Frontal cortex (tissue), 3 donors: ENCODE measurements at regions not wholly inside any gene's neighbourhood (a gene's known extent, or its start where the extent isn't known, plus 50 kb on each side); places are given as distances from the start of the nearest gene placed in this dataset.

Experiments
- DNase-seq, 2 donors: peaks; one replicate each; pipeline ENCODE4 v3.0.0; 2012; ENCODE audit warnings: low spot score in 2 of 2
- FAIRE-seq: peaks from 2 replicates; lab custom pipeline; 2012; peaks lifted over from hg19 to GRCh38; lab: Jason Lieb, UNC
- donor health status: control.
- donor health status: control.
- donor health status: control.

DNA sequence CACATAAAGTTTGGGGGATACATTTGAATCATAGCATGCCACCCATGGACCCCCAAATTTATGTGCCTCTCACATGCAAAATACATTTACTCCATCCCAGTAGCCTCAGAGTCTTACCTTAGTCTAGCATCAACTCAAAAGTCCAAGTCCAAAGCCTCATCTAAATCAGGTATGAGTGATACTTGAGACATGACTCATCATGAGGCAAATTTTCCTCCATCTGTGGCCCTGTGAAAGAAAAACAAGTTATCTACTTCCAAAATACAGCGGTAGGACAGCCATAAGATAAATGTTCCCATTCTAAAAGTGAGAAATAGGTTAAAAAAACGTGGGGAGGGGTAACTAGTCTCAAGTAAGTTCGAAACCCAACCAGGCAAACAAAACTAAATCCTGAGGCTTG lies 444.2 kb downstream of the SNAPC1 start:
- DNase-seq: no peak
- FAIRE-seq: no peak

DNA sequence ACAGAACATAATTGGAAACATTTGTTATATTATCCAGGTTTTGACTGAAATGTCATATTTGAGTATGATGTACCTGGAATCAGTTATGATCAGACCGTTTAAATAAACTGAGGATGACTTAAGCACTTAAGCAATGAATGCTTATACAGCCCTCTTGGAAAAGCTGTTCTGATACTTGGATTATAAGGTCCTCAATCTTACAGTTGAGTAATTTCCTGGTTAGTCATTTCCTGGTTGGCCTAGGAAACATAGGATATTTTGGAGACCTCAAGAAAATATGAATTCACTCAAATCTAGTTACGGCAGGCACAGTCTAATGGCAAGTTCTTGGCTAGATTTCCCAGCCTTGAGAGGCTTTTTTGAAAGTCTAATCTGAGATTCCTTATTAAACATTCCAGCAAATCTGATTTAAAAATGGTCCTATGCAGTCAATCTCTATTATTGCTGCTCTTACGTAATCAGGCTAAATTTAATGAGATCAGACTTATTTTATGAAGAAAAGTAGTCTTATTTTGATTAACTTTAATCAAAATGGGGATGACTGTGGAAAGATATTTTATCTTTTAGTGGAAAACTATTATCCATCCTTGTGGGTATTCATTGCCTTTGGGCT lies 447.2 kb downstream of the SNAPC1 start:
- DNase-seq (no peak), FAIRE-seq (no peak)

DNA sequence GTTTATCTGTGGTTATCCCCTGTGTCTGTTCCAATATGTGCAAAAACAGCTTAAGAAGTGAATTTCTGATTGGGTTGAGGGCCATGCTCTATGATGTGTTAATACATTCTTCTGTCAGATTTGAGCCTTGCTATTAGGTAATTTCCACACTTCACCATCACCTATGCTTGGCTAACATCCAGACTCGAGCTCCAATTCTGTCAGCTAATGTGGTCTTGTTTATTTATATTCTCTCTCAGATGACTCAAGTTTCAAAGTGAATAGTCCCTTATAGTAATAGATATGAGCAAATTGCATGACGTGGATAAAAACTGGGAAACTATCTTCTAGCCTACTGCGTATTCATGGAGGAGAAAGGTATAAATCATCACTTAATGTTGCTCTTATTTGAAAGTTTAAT lies 451.3 kb downstream of the SNAPC1 start:
- DNase-seq (no peak), FAIRE-seq (no peak)

DNA sequence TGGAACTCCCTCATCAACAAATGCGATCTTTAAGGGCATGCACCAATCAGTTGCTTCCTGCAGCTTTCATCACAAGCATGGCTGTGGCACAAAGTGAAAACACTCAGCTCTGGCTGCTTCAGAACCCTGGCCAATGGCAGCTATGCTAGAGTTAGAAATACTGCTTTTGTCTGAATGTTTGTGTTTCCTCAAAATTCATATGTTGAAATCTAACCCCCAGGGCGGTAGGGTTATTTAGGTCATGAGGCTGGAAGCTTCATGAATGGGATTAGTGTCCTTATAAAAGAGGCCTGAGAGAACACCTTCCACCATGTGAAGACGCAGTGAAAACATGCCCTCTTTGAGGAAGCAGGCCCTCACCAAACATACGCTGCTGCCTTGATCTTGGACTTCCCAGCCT lies 453.9 kb downstream of the SNAPC1 start:
- no peak for FAIRE-seq

DNA sequence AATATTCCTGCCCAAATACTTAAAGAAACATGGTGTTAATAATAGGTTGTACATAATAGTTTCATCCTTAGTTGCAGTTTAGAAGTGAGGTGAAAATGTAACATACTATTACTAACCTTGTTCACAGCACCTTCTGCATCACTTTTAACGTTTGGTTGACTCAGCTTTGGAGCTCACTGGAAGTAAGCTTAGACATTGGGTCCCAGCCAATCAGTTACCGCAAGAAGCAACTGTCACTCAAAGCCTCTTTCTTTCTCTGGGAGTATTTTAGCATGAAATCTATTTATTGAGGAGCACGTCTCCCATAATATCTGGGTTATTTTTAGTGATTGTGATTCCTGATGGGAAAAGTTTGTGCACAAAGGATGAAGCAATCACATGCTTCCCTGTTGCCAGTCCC lies 472.6 kb downstream of the SNAPC1 start:
- no peak for FAIRE-seq
- no peak for DNase-seq

More for the DNA sequence above, 453.9 kb downstream of the SNAPC1 start:
- DNase-seq: no peak

DNA sequence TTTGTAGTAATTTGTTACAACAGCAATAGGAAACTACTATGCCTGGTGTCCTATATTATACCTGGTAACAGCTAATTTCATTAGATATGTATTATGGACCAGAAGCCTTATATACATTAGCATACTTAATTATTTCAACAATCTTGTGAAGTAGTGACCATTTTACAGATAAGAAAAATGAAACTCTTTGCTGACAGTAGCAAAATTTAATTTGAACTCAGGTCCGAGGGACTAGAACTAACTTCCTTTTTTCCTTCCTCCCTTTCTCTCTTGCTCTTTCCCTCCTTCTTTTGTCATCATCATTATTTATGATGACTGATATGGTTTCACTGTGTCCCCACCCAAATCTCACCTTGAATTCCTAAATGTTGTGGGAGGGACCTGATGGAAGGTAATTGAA lies 482.0 kb downstream of the SNAPC1 start:
- DNase-seq (no peak), FAIRE-seq (no peak)

DNA sequence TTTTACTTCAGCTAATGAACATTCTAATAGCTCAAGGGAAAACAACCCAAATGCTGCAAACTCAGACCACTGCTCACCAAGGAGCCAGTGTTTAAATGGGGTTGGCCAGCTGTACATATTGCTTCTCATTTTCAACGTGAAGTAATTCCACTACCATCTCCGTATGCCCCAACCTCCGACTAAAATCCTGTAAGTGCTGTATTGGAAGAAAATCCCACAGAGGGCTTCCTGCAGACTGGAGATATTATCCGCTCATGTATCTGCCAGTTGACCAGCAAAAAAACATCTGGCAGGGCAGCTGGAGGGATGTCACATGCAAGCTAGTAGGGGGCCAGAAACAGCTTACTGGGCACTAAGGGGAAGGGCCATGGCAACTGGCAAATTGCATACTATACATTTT lies 485.0 kb downstream of the SNAPC1 start:
- no peak for DNase-seq
- no peak for FAIRE-seq

DNA sequence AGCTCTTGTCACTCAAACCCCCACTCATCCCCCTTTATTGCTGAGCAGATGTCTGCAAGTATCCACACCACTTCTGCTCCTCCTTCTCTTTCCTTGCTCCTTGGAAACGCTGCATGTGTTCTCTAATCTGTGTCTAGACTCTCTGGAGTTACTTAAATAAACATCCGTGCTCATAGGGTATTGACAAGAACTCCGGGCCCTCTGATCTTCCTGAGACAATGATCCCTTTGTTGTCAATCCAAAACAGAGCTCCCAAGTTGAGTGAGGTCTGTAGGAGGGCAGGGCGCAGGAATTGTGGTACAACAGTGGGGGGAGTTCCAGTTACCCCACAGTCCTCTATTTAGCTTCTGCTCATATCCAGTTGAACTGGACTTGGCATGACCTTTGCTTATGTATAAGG lies 489.0 kb downstream of the SNAPC1 start:
- no peak for FAIRE-seq
- DNase-seq: no peak

DNA sequence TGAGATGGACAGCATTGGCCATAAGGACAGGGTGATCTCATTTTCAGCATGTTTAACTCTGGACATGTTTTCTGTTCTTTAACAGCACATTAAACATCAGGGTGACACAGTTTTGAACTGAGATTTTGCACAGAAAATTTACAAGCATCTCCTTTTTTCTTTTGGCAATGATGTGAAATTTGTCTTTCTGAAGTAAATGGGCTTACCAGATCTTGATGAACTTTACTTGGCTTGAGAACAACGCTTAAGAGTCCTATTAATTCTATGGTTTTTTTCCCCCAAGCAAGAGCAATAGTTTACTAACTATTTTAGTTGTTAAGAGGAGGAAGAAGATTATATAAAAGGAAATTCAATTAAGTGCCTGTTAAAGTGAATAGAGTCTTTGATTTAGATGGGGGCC lies 491.0 kb downstream of the SNAPC1 start:
- DNase-seq (no peak), FAIRE-seq (no peak)

DNA sequence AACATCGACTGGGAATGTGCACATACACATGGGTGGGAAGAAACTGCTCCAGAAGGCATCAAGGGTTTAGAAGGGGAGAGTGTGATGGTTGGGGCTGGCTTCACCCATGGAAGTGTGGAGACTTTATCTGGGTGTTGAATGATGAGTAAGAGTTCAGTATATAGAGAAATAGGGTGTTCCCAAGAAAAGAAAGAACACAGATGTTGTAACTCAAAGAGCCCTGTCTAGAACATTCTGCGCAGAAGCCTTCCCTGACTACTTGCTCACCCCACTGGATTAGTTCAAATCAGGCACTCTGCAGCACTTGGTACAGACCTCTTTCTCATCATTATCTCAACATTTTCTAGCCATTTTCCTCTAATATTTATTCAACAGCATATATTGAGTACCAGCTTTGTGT lies 491.7 kb downstream of the SNAPC1 start:
- no peak for FAIRE-seq

DNA sequence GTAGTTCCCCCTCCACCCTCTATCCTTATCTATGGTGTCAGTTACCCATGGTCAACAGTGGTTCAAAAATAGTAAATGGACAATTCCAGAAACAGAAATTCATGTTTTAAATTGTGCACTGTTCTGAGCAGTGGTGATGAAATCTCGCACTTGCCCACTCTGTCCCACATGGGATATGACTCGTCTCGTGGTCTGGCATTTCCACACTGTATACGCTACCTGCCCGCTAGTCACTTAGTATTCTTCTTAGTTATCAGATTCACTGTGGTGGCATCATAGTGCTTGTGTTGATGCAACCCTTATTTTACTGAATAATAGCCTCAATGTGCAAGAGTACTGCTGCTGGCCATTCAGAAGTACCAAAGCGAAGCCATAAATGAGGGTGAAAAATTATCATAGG lies 507.0 kb downstream of the SNAPC1 start:
- DNase-seq (no peak), FAIRE-seq (no peak)

More for the DNA sequence above, 491.7 kb downstream of the SNAPC1 start:
- DNase-seq: no peak

DNA sequence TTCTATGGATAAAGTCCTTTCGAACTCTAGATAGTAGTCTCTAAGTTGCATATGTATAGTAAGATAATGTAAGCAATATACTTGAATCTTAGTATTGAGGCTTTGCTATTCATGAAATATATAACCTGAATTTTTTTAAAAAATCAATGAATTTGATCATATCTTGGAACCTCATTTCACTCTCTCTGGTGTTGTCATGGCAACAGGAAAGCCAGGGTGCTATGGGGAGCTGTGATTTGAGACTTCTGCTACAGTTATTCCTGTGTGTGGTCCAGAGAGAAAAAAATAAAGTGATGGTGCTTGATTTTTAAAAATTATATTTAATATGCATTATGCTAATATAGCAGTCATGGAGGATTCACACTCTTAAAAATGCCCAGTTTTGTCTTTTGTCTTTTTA lies 508.0 kb downstream of the SNAPC1 start:
- FAIRE-seq (no peak), DNase-seq (no peak)

DNA sequence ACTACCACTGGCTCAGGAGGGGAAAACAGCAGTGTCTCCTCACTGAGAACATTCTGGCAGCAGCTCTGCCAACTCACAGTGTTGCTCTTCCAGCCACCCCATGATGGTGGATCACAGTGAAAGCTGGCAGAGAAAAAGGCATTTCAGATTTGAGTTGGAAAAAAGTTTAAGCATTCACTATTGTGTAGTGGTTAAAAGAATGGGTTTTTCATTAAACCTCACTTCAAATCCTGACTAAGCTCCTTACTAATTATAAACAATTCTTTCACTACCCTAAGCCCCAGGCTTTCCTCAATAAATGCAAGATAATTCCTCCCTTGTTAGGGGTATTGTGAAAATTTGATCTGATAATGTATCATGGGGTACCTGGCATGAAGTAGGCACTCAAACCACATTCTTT lies 518.1 kb downstream of the SNAPC1 start:
- no peak for DNase-seq
- no peak for FAIRE-seq

DNA sequence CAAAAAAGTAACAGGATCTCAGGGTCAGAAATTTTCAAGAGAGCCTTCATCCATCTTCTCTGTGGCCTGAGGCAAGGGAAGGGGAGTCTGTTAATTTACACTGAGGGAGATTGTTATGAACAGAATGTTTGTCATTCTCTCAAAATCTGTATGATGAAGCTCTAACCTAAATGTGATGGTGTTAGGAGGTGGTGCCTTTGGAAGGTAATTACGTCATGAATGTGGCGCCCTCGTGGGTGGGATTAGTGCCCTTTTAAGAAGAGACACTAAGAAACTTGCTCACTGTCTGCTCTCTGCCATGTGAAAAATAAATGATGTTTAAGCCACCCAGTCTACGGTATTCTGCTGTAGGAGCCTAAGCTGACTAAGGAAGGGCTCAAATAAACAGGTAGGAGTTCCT lies 521.6 kb downstream of the SNAPC1 start:
- no peak for FAIRE-seq

DNA sequence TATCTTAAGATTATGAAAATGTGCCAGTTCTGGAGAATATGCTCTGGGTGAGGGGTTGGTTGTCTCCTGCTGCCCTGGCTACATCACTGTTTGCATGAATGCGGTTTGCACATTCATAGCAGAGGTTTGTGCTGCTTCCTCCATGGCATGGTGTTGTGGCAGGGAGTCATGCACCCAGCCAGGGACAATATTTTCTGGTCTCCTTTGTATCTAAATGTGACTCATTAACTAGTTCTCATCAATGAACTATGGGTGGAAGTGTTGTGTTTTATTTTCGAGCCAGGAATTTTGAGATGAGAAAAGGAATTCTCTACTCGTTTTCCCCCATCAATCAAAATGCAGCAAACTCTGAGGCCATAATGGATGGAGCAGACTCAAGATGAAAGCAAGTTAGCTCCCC lies 527.3 kb downstream of the SNAPC1 start:
- FAIRE-seq (no peak), DNase-seq (no peak)

More for the DNA sequence above, 521.6 kb downstream of the SNAPC1 start:
- DNase-seq: no peak

DNA sequence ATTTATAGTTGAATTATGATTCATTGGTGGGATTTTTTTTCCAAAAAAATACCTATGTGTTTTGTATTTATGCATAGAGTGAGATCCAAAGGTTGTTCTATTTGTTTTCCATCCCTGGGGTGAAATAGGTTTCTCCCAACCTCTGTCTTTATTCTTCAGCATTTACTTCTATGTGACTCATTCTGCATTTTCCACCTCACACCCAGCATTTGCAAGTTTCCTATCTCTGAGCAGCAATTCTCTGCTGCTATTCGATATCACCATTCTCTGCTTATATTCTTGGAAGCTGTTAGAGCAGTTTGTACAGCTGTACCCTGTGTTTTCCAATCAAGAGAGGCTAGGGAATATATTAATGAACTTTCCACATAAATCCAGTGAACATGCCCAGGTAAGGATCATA lies 538.9 kb downstream of the SNAPC1 start:
- DNase-seq (no peak), FAIRE-seq (no peak)

DNA sequence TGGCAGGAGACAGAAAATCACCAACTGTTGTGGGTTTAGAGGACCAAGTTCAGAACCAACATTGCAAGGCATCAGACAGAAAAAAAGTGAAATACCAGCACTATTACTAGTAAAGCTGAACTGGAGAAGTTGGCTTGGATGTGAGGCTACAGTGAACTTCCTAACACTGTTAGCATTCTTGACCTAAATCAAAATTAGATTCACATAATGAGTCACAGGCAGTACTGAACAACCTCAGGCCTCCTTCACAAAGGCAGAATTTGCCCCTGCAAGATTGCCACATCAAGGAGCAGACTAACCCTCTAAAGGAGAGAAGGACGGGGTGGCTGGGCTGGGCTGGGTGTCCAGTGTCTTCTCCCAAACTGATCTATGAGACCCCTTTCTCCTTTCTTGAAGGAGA lies 539.7 kb downstream of the SNAPC1 start:
- DNase-seq: no peak
- no peak for FAIRE-seq

DNA sequence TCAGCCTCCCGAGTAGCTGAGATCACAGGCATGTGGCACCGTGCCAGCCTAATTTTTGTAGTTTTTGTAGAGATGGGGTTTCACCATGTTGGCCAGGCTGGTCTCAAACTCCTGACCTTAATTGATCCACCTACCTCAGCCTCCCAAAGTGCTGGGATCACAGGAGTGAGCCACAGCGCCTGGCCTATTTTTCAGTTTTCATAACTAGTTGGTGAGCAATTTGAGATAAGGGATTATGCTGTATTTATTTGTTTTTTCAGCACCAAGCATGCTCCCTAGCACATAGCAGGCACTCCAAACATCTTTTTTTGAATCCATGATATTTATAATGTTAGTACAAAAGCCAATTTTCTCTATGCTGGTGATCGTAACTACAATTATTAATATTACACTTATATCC lies 541.2 kb downstream of the SNAPC1 start:
- FAIRE-seq: no peak
- DNase-seq: no peak

DNA sequence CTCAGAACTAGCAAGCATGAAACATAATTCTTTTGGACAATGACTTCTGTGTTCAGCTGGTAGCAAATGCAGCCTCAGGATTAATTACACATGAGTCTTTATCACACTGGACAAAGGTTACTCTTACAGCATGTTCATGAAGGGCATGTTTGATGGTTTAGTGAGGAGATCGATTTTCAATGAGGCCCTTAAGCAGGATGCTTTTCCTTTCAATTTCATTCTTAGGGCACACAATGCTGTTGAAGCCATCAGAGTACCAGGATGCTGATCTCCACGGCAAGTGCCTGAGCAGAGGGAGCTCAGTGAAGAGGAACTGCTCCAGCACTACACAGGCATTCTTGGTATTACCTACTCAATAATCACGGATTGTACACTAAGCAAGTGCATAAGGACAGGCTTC lies 542.0 kb downstream of the SNAPC1 start:
- FAIRE-seq (no peak), DNase-seq (no peak)

DNA sequence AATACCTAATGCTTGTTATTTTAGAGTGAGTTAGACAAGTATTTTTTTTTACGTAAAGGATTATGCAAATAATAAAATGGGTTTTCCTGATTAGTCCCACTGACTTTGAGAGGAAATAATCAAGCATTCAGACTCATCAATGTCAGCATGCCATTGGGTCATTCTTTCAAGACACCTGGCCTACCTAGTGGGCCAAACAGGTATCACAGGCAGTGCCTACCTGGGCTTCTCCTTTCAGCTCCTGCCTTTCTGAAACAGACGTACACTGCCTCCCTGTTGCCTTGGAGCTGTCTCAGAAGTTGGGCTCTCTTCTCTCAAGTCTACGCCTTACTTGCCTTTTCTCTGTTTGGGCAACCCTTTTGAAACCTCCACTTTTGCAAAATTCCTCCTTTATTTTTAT lies 545.6 kb downstream of the SNAPC1 start:
- FAIRE-seq: no peak
- DNase-seq: no peak

DNA sequence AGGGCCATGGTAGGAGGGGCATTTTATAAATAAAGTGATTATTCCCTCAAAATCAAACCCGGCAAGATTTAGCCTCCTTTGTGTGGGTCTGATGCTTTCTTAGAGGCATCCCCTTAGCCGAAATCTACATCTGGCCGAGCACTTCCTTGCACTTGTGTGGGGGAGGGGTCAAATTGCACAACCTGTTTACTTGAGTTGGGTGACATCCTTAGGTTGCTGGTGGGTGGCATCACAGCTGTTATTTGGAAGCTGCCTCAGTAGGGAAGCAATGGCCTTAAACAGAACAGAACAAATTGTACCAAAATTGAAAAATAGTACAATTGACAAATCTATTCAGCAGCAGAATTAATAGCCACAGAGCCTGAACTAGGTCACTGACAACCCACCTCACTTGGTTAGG lies 546.1 kb downstream of the SNAPC1 start:
- DNase-seq (no peak), FAIRE-seq (no peak)

DNA sequence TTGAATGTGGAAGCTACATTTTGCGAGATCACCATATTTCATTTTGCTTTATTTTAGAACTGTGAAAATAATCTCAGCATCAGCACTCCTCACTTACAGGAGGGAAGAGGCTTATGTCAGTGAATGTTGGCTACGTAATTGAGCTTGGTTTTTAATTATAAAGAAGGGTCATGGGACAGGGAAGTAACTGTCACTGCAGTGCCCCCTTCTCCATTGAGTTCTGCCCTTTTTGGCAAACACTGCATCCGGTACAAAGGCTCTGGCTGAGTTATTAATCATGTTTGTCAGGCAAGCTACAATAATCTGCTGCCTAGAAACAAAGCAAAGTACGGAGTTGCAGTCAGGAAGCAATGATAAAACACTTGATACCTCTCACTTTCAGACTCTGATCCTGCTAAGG lies 546.7 kb downstream of the SNAPC1 start:
- no peak for DNase-seq
- no peak for FAIRE-seq

DNA sequence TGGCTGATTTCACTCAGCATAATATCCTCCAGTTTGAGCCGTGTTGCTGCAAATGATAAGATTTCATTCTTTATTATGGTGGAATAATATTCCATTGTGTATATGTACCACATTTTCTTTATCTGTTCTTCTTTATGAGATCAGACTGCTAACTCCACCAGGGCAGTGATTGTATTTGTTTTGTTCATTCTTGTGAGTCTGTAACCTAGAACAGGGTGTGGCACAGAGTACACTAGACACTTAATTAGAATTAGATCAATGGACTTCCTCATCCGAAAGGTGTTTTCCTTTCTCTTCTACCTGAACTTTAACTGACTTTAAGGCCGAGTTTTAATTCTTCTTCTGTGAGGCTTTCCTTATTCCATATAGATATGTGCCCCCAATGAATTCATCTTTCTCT lies 551.0 kb downstream of the SNAPC1 start:
- FAIRE-seq: no peak

More for the DNA sequence above, 551.0 kb downstream of the SNAPC1 start:
- no peak for DNase-seq
